ENCODE measurements at regions not wholly inside any gene's neighbourhood (a gene's known extent, or its start where the extent isn't known, plus 50 kb on each side); places are given as distances from the start of the nearest gene placed in this dataset.

DNA sequence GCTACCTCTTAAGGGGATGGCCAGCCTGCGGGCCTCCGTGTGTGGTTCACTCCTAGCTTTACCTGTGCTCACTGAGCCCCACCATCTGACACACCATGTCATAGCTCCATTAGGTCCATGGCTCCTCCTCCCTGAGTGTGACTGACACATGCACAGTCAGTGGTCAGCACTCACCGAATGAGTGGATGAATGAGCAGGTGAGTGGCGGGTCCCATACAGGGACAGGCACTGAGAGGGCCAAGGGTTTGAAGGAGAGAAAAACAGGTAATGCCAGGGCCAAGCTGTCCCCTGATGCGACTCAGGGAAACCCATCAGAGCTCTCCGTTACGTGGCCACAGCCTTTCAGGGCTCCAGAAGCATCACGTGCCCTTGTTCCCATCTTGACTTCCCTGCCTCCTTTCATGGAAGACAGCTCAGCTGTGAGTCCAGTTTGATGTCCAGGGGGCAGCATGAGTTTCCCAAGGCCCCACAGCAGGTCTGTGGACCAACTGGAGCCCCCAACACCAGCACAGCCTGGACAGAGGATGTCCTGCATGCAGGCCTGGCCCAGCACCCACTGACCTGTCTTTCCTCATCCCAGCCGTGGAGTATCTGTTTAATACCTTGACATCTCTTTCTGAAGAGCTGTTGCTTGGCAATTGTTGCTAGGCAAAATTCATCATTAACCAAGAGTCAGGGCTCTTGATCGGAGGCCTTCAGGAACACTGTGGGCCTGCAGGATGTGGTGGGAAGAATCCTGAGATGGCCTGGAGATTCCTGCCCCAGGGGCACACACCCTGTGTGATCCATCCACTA, 84.4 kb downstream of the PLXNA1 start:
- 91% methylated on average over 10 of the region's 10 CpGs for WGBS
- DNase-seq (ENCODE audit: low spot score), result no peak

GRCh38 chr3:127068111-127068810, 85.3 kb downstream of the PLXNA1 start:
- H3K27me3 ChIP-seq (ENCODE audit: control insufficient read depth in 4 of 4, insufficient read depth in 4 of 4, low read length in 3 of 4), result no peaks in the 10 kb centered on the region
- 85% methylated on average over 15 of the region's 15 CpGs for WGBS
- no peak for DNase-seq (ENCODE audit: low spot score)
- TF ChIP-seq GABPA (IDR thresholded peaks at IDR 0.05 in 1 of 2, conservative IDR thresholded peaks at IDR 0.05 in 1 of 2) (no peak), ATF3 (IDR thresholded peaks at IDR 0.05) (no peak), SP1 (IDR thresholded peaks at IDR 0.05) (no peak), HNF4A (conservative IDR thresholded peaks at IDR 0.05) (no peak)
- H3K36me3 ChIP-seq (ENCODE audit: control insufficient read depth in 4 of 4, insufficient read depth in 3 of 4, low read depth in 1 of 4, low read length in 3 of 4), result no peaks in the 10 kb centered on the region
- H3K4me3 ChIP-seq (ENCODE audit: low read depth in 1 of 3, low read length in 3 of 3), result no peak overlapping the region
- no peak overlapping the region for H3K9ac ChIP-seq (ENCODE audit: low read depth in 1 of 2, low read length in 2 of 2)
- no peaks in the 10 kb centered on the region for H3K9me3 ChIP-seq (ENCODE audit: control insufficient read depth in 4 of 4, low read length in 3 of 4)
- no peaks in the 10 kb centered on the region for H3K4me1 ChIP-seq (ENCODE audit: control insufficient read depth in 4 of 4, insufficient read depth in 4 of 4, low read length in 3 of 4)
- H3K27ac ChIP-seq (ENCODE audit: low read depth in 1 of 2, low read length in 2 of 2), result no peak overlapping the region

More for the DNA sequence above, 84.4 kb downstream of the PLXNA1 start:
- no peaks in the 10 kb centered on the region for H3K27me3 ChIP-seq (ENCODE audit: control insufficient read depth in 4 of 4, insufficient read depth in 4 of 4, low read length in 3 of 4)
- TF ChIP-seq, protein P1, sequence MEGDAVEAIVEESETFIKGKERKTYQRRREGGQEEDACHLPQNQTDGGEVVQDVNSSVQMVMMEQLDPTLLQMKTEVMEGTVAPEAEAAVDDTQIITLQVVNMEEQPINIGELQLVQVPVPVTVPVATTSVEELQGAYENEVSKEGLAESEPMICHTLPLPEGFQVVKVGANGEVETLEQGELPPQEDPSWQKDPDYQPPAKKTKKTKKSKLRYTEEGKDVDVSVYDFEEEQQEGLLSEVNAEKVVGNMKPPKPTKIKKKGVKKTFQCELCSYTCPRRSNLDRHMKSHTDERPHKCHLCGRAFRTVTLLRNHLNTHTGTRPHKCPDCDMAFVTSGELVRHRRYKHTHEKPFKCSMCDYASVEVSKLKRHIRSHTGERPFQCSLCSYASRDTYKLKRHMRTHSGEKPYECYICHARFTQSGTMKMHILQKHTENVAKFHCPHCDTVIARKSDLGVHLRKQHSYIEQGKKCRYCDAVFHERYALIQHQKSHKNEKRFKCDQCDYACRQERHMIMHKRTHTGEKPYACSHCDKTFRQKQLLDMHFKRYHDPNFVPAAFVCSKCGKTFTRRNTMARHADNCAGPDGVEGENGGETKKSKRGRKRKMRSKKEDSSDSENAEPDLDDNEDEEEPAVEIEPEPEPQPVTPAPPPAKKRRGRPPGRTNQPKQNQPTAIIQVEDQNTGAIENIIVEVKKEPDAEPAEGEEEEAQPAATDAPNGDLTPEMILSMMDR (IDR thresholded peaks at IDR 0.05; ENCODE audit: low read depth, low read length, missing input control), result no peak
- TF ChIP-seq YY1 (IDR thresholded peaks at IDR 0.05), result no peak
- H3K9ac ChIP-seq (ENCODE audit: low read depth in 1 of 2, low read length in 2 of 2), result no peak overlapping the region
- H3K27ac ChIP-seq (ENCODE audit: low read depth in 1 of 2, low read length in 2 of 2), result no peak overlapping the region
- no peaks in the 10 kb centered on the region for H3K4me1 ChIP-seq (ENCODE audit: control insufficient read depth in 4 of 4, insufficient read depth in 4 of 4, low read length in 3 of 4)
- no peak overlapping the region for H3K4me3 ChIP-seq (ENCODE audit: low read depth in 1 of 3, low read length in 3 of 3)
- H3K9me3 ChIP-seq (ENCODE audit: control insufficient read depth in 4 of 4, low read length in 3 of 4), result no peaks in the 10 kb centered on the region
- H3K36me3 ChIP-seq (ENCODE audit: control insufficient read depth in 4 of 4, insufficient read depth in 3 of 4, low read depth in 1 of 4, low read length in 3 of 4), result no peaks in the 10 kb centered on the region

- Histone ChIP-seq H3K36me3 (ENCODE audit: control insufficient read depth in 4 of 4, insufficient read depth in 3 of 4, low read depth in 1 of 4, low read length in 3 of 4) (no peaks in the 10 kb centered on the region), H3K9ac (ENCODE audit: low read depth in 1 of 2, low read length in 2 of 2) (no peak overlapping the region), H3K4me3 (ENCODE audit: low read depth in 1 of 3, low read length in 3 of 3) (no peak overlapping the region), H3K27ac (ENCODE audit: low read depth in 1 of 2, low read length in 2 of 2) (no peak overlapping the region), H3K4me1 (ENCODE audit: control insufficient read depth in 4 of 4, insufficient read depth in 4 of 4, low read length in 3 of 4) (no peaks in the 10 kb centered on the region), H3K9me3 (ENCODE audit: control insufficient read depth in 4 of 4, low read length in 3 of 4) (no peaks in the 10 kb centered on the region), H3K27me3 (ENCODE audit: control insufficient read depth in 4 of 4, insufficient read depth in 4 of 4, low read length in 3 of 4) (no peaks in the 10 kb centered on the region)
- no peak for DNase-seq (ENCODE audit: low spot score)
- 88% methylated on average over 9 of the region's 9 CpGs for WGBS
- TF ChIP-seq, protein P2, sequence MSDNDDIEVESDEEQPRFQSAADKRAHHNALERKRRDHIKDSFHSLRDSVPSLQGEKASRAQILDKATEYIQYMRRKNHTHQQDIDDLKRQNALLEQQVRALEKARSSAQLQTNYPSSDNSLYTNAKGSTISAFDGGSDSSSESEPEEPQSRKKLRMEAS (IDR thresholded peaks at IDR 0.05), result no peak
- TF ChIP-seq GABPA (IDR thresholded peaks at IDR 0.05 in 1 of 2, conservative IDR thresholded peaks at IDR 0.05 in 1 of 2) (no peak), ZBTB33 (IDR thresholded peaks at IDR 0.05) (no peak), FOXA2 (IDR thresholded peaks at IDR 0.05) (no peak), RAD21 (IDR thresholded peaks at IDR 0.05) (no peak)
These were observed 86.0 kb downstream of the PLXNA1 start for GRCh38 chr3:127068871-127069270.
